Stimulated activated CD8-positive, alpha-beta memory T cell treated with anti-CD3 and anti-CD28 coated beads, Interleukin-4, amount 100 ng/mL, for 48 hours (primary cell): ENCODE measurements at regions not wholly inside any gene's neighbourhood (a gene's known extent, or its start where the extent isn't known, plus 50 kb on each side); places are given as distances from the start of the nearest gene placed in this dataset.

Experiments used
- DNase-seq: peaks from one replicate; pipeline ENCODE4 v3.0.0-alpha.2; 2020

GRCh38 chr6:71486461-71486860, 197.8 kb downstream of the OGFRL1 start:
- no peak for DNase-seq

- DNase-seq, result no peak
Measured at GRCh38 chr6:71488186-71488585, 199.6 kb downstream of the OGFRL1 start.

- DNase-seq, result no peak
Measured at GRCh38 chr6:71489736-71490135, 201.1 kb downstream of the OGFRL1 start.

- no peak for DNase-seq
Measured at GRCh38 chr6:71490876-71491275, 202.3 kb downstream of the OGFRL1 start.

- DNase-seq, result no peak
Measured at GRCh38 chr6:71491844-71492243, 203.2 kb downstream of the OGFRL1 start.

GRCh38 chr6:71492668-71493067, 204.1 kb downstream of the OGFRL1 start:
- no peak for DNase-seq

- no peak for DNase-seq
Measured at GRCh38 chr6:71496018-71496721, 207.6 kb downstream of the OGFRL1 start.

GRCh38 chr6:71496722-71497033, 208.1 kb downstream of the OGFRL1 start:
- DNase-seq, result no peak

GRCh38 chr6:71498638-71499037, 210.0 kb downstream of the OGFRL1 start:
- no peak for DNase-seq

GRCh38 chr6:71499667-71500066, 211.1 kb downstream of the OGFRL1 start:
- no peak for DNase-seq

- no peak for DNase-seq
Measured at GRCh38 chr6:71502168-71502567, 213.6 kb downstream of the OGFRL1 start.

- DNase-seq, result no peak
Measured at GRCh38 chr6:71502956-71503355, 214.3 kb downstream of the OGFRL1 start.

- no peak for DNase-seq
Measured at GRCh38 chr6:71507183-71507582, 218.6 kb downstream of the OGFRL1 start.

- DNase-seq, result no peak
Measured at GRCh38 chr6:71509191-71510005, 220.8 kb downstream of the OGFRL1 start.

- DNase-seq, result no peak
Measured at GRCh38 chr6:71510057-71510713, 221.6 kb downstream of the OGFRL1 start.

- DNase-seq, result no peak
Measured at GRCh38 chr6:71510856-71511255, 222.2 kb downstream of the OGFRL1 start.

GRCh38 chr6:71512256-71512655, 223.6 kb downstream of the OGFRL1 start:
- DNase-seq, result no peak

- DNase-seq, result no peak
Measured at GRCh38 chr6:71513036-71513435, 224.4 kb downstream of the OGFRL1 start.

GRCh38 chr6:71523548-71523947, 234.9 kb downstream of the OGFRL1 start:
- DNase-seq, result no peak

- no peak for DNase-seq
Measured at GRCh38 chr6:71524201-71524600, 235.6 kb downstream of the OGFRL1 start.

- DNase-seq, result no peak
Measured at GRCh38 chr6:71527886-71528285, 239.3 kb downstream of the OGFRL1 start.

- DNase-seq, result no peak
Measured at GRCh38 chr6:71529026-71529425, 240.4 kb downstream of the OGFRL1 start.

GRCh38 chr6:71529769-71530168, 241.2 kb downstream of the OGFRL1 start:
- DNase-seq, result no peak

- DNase-seq, result no peak
Measured at GRCh38 chr6:71531006-71531405, 242.4 kb downstream of the OGFRL1 start.
